SK-N-SH (cell line): ENCODE measurements at regions not wholly inside any gene's neighbourhood (a gene's known extent, or its start where the extent isn't known, plus 50 kb on each side); places are given as distances from the start of the nearest gene placed in this dataset.

Source experiments
- EP300 ChIP-seq, 2 experiments: IDR thresholded peaks; 2 replicates each; pipeline versions ENCODE4 v1.4.0 to v1.6.1; 2012; ENCODE audit warnings: borderline replicate concordance in 1 of 2, low read depth in 1 of 2, low read length in 1 of 2
- EZH2phosphoT487 ChIP-seq: fragments of 200-600 bp; sonication (generic); IDR thresholded peaks from 2 replicates; pipeline ENCODE4 v1.6.1; 2017; ENCODE audit warnings: low read depth, mixed run types, mild to moderate bottlenecking, antibody characterized with exemption, moderate library complexity, borderline replicate concordance
- GATA2 ChIP-seq: sonication (generic); formaldehyde crosslinking; IDR thresholded peaks from 2 replicates; pipeline ENCODE4 v1.5.0; 2020; ENCODE audit warnings: mild to moderate bottlenecking, missing genetic modification reagents
- RAD21 ChIP-seq: IDR thresholded peaks from 2 replicates; pipeline ENCODE4 v1.6.1; 2012; ENCODE audit warnings: mild to moderate bottlenecking, low read length
- RCOR1 ChIP-seq: fragments of 150-350 bp; IDR thresholded peaks from 2 replicates; pipeline ENCODE4 v1.6.1; 2017; ENCODE audit warnings: antibody characterized with exemption, low read length
- YY1 ChIP-seq: IDR thresholded peaks from 2 replicates; pipeline ENCODE4 v1.4.0; 2012; ENCODE audit warnings: low read depth, mild to moderate bottlenecking
- TF ChIP-seq, protein P1 (sequence below): fragments of 200-600 bp; sonication (generic); IDR thresholded peaks from 2 replicates; pipeline ENCODE4 v1.6.1; 2017; ENCODE audit warnings: antibody characterized with exemption, mild to moderate bottlenecking, moderate library complexity
- TF ChIP-seq, protein P2 (sequence below): IDR thresholded peaks from 2 replicates; pipeline ENCODE4 v1.4.0; 2012; ENCODE audit warnings: low read depth
- TF ChIP-seq, protein P3 (sequence below): IDR thresholded peaks from 2 replicates; pipeline ENCODE4 v1.6.1; 2012; ENCODE audit warnings: mild to moderate bottlenecking, low read depth, low read length, moderate library complexity

DNA sequence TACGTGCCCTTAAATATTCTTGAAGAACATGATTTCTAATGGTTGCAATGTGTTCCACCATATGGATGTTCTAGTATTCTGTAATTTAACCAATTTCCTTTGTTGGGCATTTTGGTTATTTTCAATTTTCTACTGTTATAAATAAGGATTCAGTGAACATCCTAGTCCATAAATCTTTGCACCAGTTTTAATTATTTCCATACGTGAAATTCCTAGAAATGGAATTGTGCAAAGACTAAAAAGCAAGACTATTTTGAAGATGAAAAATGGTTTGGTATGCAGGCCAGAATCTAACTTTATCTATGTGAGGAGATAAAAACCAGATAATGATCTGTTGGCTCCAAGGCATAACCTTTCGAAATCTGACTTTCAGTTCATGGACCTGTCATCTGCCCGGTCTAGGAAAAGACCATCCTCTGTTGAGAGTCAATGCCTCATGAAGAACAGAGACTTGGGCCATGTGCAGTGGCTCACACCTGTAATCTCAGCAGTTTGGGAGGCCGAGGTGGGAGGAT is 633.2 kb upstream of the NRP1 start:
- TF ChIP-seq, protein P1, sequence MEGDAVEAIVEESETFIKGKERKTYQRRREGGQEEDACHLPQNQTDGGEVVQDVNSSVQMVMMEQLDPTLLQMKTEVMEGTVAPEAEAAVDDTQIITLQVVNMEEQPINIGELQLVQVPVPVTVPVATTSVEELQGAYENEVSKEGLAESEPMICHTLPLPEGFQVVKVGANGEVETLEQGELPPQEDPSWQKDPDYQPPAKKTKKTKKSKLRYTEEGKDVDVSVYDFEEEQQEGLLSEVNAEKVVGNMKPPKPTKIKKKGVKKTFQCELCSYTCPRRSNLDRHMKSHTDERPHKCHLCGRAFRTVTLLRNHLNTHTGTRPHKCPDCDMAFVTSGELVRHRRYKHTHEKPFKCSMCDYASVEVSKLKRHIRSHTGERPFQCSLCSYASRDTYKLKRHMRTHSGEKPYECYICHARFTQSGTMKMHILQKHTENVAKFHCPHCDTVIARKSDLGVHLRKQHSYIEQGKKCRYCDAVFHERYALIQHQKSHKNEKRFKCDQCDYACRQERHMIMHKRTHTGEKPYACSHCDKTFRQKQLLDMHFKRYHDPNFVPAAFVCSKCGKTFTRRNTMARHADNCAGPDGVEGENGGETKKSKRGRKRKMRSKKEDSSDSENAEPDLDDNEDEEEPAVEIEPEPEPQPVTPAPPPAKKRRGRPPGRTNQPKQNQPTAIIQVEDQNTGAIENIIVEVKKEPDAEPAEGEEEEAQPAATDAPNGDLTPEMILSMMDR = no peak
- TF ChIP-seq, protein P2, sequence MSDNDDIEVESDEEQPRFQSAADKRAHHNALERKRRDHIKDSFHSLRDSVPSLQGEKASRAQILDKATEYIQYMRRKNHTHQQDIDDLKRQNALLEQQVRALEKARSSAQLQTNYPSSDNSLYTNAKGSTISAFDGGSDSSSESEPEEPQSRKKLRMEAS = no peak
- TF ChIP-seq YY1 (no peak), RAD21 (no peak), RCOR1 (no peak), EP300 (IDR thresholded peaks at IDR 0.05; ENCODE audit: borderline replicate concordance in 1 of 2, low read depth in 1 of 2, low read length in 1 of 2) (no peak), EZH2phosphoT487 (no peak), GATA2 (no peak)
- TF ChIP-seq, protein P3, sequence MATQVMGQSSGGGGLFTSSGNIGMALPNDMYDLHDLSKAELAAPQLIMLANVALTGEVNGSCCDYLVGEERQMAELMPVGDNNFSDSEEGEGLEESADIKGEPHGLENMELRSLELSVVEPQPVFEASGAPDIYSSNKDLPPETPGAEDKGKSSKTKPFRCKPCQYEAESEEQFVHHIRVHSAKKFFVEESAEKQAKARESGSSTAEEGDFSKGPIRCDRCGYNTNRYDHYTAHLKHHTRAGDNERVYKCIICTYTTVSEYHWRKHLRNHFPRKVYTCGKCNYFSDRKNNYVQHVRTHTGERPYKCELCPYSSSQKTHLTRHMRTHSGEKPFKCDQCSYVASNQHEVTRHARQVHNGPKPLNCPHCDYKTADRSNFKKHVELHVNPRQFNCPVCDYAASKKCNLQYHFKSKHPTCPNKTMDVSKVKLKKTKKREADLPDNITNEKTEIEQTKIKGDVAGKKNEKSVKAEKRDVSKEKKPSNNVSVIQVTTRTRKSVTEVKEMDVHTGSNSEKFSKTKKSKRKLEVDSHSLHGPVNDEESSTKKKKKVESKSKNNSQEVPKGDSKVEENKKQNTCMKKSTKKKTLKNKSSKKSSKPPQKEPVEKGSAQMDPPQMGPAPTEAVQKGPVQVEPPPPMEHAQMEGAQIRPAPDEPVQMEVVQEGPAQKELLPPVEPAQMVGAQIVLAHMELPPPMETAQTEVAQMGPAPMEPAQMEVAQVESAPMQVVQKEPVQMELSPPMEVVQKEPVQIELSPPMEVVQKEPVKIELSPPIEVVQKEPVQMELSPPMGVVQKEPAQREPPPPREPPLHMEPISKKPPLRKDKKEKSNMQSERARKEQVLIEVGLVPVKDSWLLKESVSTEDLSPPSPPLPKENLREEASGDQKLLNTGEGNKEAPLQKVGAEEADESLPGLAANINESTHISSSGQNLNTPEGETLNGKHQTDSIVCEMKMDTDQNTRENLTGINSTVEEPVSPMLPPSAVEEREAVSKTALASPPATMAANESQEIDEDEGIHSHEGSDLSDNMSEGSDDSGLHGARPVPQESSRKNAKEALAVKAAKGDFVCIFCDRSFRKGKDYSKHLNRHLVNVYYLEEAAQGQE = no peak
